Occipital lobe (tissue), 1 donor: ENCODE measurements at regions not wholly inside any gene's neighbourhood (a gene's known extent, or its start where the extent isn't known, plus 50 kb on each side); places are given as distances from the start of the nearest gene placed in this dataset.

Experiments used
- DNase-seq: peaks from one replicate; lab custom pipeline; 2025; lab: John Stamatoyannopoulos, UW

DNA sequence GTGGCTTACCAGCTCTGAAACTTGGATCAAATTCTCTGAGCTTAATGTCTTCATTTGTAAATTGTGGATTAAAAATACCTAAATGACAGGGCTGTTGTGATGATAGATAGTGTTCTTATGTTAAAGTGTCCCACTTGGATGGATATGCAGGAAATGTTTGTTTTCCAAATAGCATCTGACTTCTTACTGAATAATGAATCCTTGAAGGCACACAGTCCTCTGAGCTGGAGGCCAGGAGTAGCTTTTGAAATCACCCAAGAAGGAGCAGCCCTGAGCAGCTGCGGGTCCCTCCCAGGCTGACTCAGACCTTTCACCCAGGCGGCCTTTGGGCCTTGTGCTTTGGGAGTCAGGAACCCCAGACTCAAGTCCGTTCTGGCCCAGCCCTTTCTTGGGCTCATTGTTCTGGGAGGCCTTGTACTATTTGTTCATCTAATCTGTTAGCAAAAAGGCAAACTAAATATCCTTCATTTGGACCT is 173.0 kb upstream of the GATA6 start:
- no peak for DNase-seq

DNA sequence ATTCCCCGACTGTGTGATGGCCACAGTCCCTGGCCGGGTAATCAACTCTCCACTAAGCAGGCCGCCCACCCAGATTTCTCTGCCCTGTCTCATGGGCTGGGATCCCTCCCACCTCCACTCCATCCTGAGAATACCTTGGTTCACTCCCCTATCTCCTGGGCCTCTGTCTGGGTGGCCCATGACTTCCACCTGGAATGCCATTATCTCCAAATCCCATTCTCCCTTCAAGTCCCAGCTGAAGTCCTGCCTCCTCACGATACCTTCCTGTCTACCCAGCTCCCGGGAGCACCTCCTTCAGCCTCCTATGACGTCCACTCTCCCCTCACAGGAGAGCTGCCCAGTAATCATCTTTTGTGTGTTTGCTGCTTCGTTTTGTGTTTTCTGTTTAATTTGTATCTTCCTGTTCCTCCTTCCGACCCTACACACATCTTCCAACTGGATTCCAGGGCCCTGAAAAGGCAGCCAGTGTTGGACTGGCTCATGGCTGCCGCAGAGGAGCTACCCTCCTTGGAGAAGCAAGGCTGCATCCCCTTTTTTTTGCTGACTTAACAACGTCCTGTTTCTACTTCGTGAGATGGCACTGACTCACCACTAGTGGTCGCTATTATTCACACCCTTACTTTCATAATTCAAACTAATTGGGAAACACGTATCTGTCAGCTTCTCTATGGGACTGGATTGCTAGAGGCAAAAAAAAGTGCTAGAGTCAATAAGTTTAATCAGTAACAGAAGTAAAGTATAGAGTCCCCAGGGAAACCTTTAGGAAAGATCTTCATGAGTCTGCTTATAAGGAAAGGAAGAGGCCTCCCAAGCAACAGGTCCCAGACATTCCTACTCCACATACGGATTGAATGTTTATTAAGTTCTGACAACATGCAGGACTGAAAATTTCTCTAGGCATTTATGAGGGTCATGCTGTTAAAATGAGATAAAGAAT is 171.9 kb upstream of the GATA6 start:
- DNase-seq = no peak

GRCh38 chr18:21998486-21998885 is 170.9 kb upstream of the GATA6 start:
- DNase-seq = no peak

GRCh38 chr18:22001912-22002487 is 167.4 kb upstream of the GATA6 start:
- DNase-seq = no peak

GRCh38 chr18:22005191-22005841 is 164.1 kb upstream of the GATA6 start:
- peak; percentile 1 for DNase-seq

DNA sequence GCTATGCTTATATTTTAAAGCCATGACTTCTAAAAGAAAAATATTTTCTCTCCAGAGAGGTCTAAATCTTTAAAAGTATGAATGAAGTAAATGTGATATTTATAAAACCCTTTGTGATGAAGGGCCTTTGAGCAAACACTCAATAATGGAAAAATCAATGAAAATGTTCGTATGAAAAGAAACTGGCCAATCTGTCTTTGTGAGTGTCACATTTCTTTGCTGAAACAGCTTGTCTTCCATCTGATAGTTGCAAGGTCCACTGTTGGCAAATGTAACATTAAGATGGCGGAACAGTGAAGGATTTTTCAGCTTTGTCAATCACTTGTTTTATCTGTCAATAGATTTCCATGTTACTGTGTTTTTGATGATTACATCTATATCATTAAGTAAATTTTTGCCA is 162.9 kb upstream of the GATA6 start:
- DNase-seq = no peak

GRCh38 chr18:22009242-22009641 is 160.1 kb upstream of the GATA6 start:
- DNase-seq = no peak

GRCh38 chr18:22013993-22014392 is 155.4 kb upstream of the GATA6 start:
- DNase-seq = no peak

DNA sequence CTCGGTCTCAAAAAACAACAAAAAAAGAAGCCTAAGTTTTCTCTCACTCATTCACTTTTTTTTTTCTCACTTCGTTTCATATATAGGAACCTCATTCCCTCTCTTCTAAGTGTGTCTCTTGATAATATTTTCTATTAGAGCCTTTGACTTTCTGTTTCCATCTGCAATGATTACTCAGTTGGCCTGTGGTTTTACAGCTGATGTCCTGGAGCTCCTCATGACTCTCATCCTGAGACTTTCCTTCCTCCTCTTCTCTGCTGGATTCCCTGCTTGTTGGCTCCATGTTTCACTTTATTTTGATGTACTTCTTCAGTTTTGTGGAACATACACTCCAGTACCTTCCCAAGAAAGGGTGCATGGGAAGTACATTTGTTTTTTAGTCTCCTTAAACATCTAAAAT is 154.2 kb upstream of the GATA6 start:
- DNase-seq = no peak

GRCh38 chr18:22018366-22018765 is 151.0 kb upstream of the GATA6 start:
- no peak for DNase-seq

DNA sequence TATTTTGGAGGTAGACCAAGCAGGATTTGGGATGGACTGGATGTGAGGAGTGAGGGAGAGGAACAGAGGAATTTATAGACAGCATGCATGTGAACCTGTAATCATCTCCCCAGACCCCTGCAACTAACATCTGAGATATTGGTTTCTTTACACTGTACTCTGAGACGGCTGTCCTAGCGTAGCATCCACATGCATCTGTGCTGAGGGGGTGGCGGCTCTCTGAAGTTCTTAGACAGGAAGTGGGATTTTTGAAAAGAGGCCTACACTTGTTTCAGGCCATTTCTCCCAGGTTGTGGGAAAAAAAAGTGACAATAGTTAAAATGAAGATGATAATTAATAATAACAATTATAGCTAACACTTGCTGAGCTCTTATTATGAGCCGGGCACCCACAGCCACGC is 150.2 kb upstream of the GATA6 start:
- no peak for DNase-seq

GRCh38 chr18:22020127-22020866 is 149.1 kb upstream of the GATA6 start:
- DNase-seq = no peak

GRCh38 chr18:22020867-22021370 is 148.5 kb upstream of the GATA6 start:
- no peak for DNase-seq

DNA sequence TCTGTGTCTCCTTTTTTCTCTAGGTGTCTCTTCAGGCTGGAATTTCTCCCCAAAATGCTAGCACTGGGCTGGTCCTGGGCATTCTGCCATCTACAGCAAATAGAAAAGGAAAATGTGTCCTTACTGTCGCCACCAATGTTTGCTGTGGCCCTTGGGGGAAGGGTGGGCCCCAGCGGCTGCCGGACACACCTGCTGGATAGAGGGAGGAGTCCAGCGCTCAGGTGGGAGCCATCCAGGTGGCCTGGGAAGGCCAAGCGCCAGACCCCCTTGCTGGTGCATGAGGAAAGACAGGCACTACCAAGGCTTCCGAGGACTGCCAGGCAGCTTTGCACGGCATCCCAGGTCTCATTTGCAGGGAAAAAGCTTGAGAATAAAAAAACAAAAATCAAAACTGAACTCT is 147.7 kb upstream of the GATA6 start:
- no peak for DNase-seq

GRCh38 chr18:22024924-22025323 is 144.5 kb upstream of the GATA6 start:
- no peak for DNase-seq

DNA sequence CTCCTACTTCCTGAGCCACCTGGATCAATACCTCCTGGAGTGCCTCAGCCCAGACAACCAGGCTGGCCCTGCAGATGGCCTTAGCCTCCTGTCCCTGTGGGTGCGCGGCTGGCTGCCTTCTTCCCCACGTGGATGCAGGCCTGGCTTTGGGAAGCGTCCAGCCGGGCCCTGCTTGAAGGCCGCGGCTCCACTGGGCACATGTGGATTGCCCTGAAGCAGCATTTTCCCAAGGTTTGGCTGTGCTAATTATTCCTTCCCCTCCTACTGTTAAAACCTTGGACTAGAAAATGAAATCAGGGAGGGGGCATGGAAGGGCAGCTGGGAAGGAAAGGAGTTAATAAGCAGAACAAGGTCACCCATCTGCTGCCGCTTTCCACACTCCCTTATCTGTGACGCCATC is 143.0 kb upstream of the GATA6 start:
- no peak for DNase-seq

DNA sequence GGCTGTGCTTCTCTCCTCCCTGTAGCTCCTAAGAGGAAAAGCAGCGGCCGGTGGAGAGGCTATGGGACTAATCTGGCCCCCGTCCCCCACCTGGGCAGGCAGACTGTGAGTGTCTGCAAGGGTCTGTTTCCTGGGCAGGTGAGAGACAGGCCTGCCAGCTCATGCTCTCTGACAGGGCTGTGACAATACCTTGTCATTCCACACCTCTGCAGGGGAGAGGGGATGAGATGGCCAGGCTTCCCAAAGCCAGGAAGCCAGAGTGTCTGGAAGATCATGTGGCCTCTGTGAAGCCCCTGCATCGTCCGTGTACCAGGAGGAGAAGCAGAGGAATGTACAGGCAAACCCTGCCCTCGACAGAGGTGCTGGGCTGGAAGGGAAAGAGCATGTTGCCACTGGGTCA is 142.5 kb upstream of the GATA6 start:
- no peak for DNase-seq

GRCh38 chr18:22031611-22032010 is 137.8 kb upstream of the GATA6 start:
- DNase-seq = no peak

DNA sequence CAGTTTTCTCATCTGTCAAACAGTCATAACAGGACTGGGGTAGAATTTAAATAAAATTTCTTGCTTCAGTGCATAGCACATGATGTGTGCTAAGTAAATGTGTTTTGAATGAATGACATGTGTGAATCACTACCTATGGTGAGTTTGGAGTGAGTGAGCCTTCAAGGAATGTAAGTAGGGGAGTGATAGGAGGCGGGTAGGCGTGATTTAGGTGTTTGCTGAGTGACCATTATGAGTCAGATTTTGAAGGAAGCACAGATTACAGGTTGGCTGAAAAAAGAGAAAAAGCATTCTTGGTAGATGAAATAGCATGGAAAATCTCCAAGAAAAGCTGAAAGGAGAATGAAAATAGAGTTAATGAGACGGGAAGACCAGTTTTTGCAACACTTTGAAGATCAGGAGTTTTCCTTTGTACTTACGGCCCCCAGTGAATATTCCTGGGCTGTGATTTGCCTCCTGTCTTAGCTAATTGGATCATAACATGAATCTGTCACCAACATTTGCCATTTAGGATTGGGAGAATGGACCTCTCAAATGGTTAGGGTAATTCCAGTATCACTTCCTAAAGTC is 136.9 kb upstream of the GATA6 start:
- DNase-seq = no peak

GRCh38 chr18:22033085-22033484 is 136.3 kb upstream of the GATA6 start:
- DNase-seq = no peak

DNA sequence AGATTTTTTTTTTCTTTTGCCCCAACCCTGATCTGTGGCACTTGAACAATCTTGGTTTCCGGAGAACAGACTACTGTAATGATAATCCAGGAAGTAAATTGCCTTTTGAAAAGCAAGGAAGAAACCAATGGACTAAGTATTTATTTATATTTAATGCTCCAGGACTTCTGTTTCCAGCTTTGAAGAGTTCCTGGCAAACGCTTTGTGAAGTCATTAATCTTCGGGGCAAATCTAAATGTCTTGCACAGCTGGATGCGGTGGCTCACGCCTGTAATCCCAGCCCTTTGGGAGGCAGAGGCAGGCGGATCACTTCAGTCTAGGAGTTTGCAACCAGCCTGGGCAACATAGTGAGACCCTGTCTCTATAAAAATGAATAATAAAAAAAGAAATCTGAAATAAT is 135.1 kb upstream of the GATA6 start:
- DNase-seq = no peak
